OCI-LY1 (cell line): ENCODE measurements at regions not wholly inside any gene's neighbourhood (a gene's known extent, or its start where the extent isn't known, plus 50 kb on each side); places are given as distances from the start of the nearest gene placed in this dataset.

Experiments
- H2AFZ ChIP-seq: fragments of 200-600 bp; sonication (generic), shearing (Covaris generic); 2 replicates; pipeline ENCODE4 v1.6.0; 2014; ENCODE audit warnings: antibody characterized with exemption, mild to moderate bottlenecking, low read length
- H3F3A ChIP-seq: fragments of 200-600 bp; sonication (generic), shearing (Covaris generic); 2 replicates; pipeline ENCODE4 v1.6.0; 2014; ENCODE audit warnings: mild to moderate bottlenecking, antibody characterized with exemption, low read length, moderate library complexity; ENCODE audit not compliant: insufficient read depth
- H3K27ac ChIP-seq: fragments of 200-600 bp; sonication (generic); 2 replicates; pipeline ENCODE4 v1.5.1; 2014; ENCODE audit warnings: low read length, mixed run types, mild to moderate bottlenecking, low read depth; ENCODE audit not compliant: poor library complexity, severe bottlenecking
- H3K27me3 ChIP-seq: fragments of 200-600 bp; sonication (generic); 2 replicates; pipeline ENCODE4 v1.6.0; 2014; ENCODE audit warnings: antibody characterized with exemption, mild to moderate bottlenecking, low read length, moderate library complexity; ENCODE audit not compliant: insufficient read depth
- H3K36me3 ChIP-seq: fragments of 200-600 bp; sonication (generic); 2 replicates; pipeline ENCODE4 v1.6.1; 2014; ENCODE audit warnings: mild to moderate bottlenecking, antibody characterized with exemption, low read length, moderate library complexity, mixed read lengths; ENCODE audit not compliant: insufficient read depth
- H3K4me1 ChIP-seq: fragments of 200-600 bp; sonication (generic); 2 replicates; pipeline ENCODE4 v1.5.1; 2014; ENCODE audit warnings: mild to moderate bottlenecking, low read length, moderate library complexity; ENCODE audit not compliant: insufficient read depth, severe bottlenecking
- H3K4me2 ChIP-seq: fragments of 200-600 bp; sonication (generic), shearing (Covaris generic); 2 replicates; pipeline ENCODE4 v1.6.1; 2014; ENCODE audit warnings: low read length
- H3K4me3 ChIP-seq: fragments of 200-600 bp; sonication (generic); 2 replicates; pipeline ENCODE4 v1.5.1; 2014; ENCODE audit warnings: low read length, low read depth, mild to moderate bottlenecking, mixed read lengths; ENCODE audit not compliant: poor library complexity, severe bottlenecking
- H3K79me2 ChIP-seq: fragments of 200-600 bp; shearing (Covaris generic); 2 replicates; pipeline ENCODE4 v1.6.1; 2016; ENCODE audit warnings: mixed run types, low read length, mixed read lengths; ENCODE audit not compliant: insufficient read depth
- H3K9ac ChIP-seq: fragments of 200-600 bp; sonication (generic), shearing (Covaris generic); 2 replicates; pipeline ENCODE4 v1.6.1; 2014; ENCODE audit warnings: mild to moderate bottlenecking, low read length, mixed read lengths
- H3K9me2 ChIP-seq: fragments of 200-600 bp; sonication (generic), shearing (Covaris generic); 2 replicates; pipeline ENCODE4 v1.6.1; 2014; ENCODE audit warnings: low read depth, mild to moderate bottlenecking, low read length, mixed read lengths
- H3K9me3 ChIP-seq: fragments of 200-600 bp; shearing (Covaris generic); 2 replicates; pipeline ENCODE4 v1.6.1; 2014; ENCODE audit warnings: low read length, mixed read lengths
- H4K20me1 ChIP-seq: fragments of 200-600 bp; sonication (generic), shearing (Covaris generic); 2 replicates; pipeline ENCODE4 v1.6.0; 2016; ENCODE audit warnings: mild to moderate bottlenecking, low read length; ENCODE audit not compliant: insufficient read depth
- CTCF ChIP-seq: fragments of 200-600 bp; sonication (generic), shearing (Covaris generic); IDR thresholded peaks from 2 replicates; pipeline ENCODE4 v1.5.1; 2017; ENCODE audit warnings: mild to moderate bottlenecking, antibody characterized with exemption, low read length, moderate library complexity, mixed read lengths
- EZH2 ChIP-seq: fragments of 200-600 bp; sonication (generic), shearing (Covaris generic); IDR thresholded peaks from 2 replicates; pipeline ENCODE4 v1.8.0; 2017; ENCODE audit warnings: borderline replicate concordance, mixed run types, mild to moderate bottlenecking, antibody characterized with exemption, low read length, moderate library complexity, mixed read lengths

- no peaks in the 10 kb centered on the region for H3K27me3 ChIP-seq
- no peaks in the 10 kb centered on the region for H3K9me2 ChIP-seq
- H3K9ac ChIP-seq, result no peak overlapping the region
- H3K27ac ChIP-seq, result no peak overlapping the region
- no peaks in the 10 kb centered on the region for H4K20me1 ChIP-seq
- no peaks in the 10 kb centered on the region for H3K9me3 ChIP-seq
- no peaks in the 10 kb centered on the region for H3K79me2 ChIP-seq
- no peaks in the 10 kb centered on the region for H3F3A ChIP-seq
- H3K4me1 ChIP-seq, result no peaks in the 10 kb centered on the region
- H3K4me2 ChIP-seq, result no peak overlapping the region
- no peak overlapping the region for H3K4me3 ChIP-seq
- TF ChIP-seq EZH2 (no peak), CTCF (no peak)
- no peaks in the 10 kb centered on the region for H3K36me3 ChIP-seq
- H2AFZ ChIP-seq, result no peak overlapping the region
These were observed 379.1 kb upstream of the TMPRSS15 start for GRCh38 chr21:18782721-18783120.

GRCh38 chr21:18801468-18801867, 397.9 kb upstream of the TMPRSS15 start:
- Histone ChIP-seq H2AFZ (no peak overlapping the region), H3K27ac (no peak overlapping the region), H3K79me2 (no peaks in the 10 kb centered on the region), H3F3A (no peaks in the 10 kb centered on the region), H3K36me3 (no peaks in the 10 kb centered on the region), H3K4me3 (no peak overlapping the region), H3K27me3 (no peaks in the 10 kb centered on the region), H3K9me3 (no peaks in the 10 kb centered on the region), H3K4me2 (no peak overlapping the region), H3K9ac (no peak overlapping the region), H3K9me2 (no peaks in the 10 kb centered on the region), H4K20me1 (no peaks in the 10 kb centered on the region), H3K4me1 (no peaks in the 10 kb centered on the region)
- peak; percentile 26; the same call in 1 of the 2 replicates for TF ChIP-seq CTCF
- no peak for TF ChIP-seq EZH2

GRCh38 chr21:18803624-18804023, 400.0 kb upstream of the TMPRSS15 start:
- Histone ChIP-seq H2AFZ (no peak overlapping the region), H3K4me3 (no peak overlapping the region), H3K27me3 (no peaks in the 10 kb centered on the region), H3K9me3 (no peaks in the 10 kb centered on the region), H3K79me2 (no peaks in the 10 kb centered on the region), H3K4me1 (no peaks in the 10 kb centered on the region), H3K9ac (no peak overlapping the region), H3K9me2 (no peaks in the 10 kb centered on the region), H3K36me3 (no peaks in the 10 kb centered on the region), H4K20me1 (no peaks in the 10 kb centered on the region), H3K27ac (no peak overlapping the region), H3K4me2 (no peak overlapping the region), H3F3A (no peaks in the 10 kb centered on the region)
- TF ChIP-seq CTCF, result no peak
- no peak for TF ChIP-seq EZH2
